ENCODE measurements at regions not wholly inside any gene's neighbourhood (a gene's known extent, or its start where the extent isn't known, plus 50 kb on each side); places are given as distances from the start of the nearest gene placed in this dataset.

GRCh38 chr2:62447411-62447810, 58.6 kb downstream of the TMEM17 start:
- DNase-seq (ENCODE audit: low read depth in 3 of 3): no peak

GRCh38 chr2:62446491-62446890, 59.5 kb downstream of the TMEM17 start:
- DNase-seq (ENCODE audit: low read depth in 3 of 3): no peak

- DNase-seq (ENCODE audit: low read depth in 3 of 3): no peak
Measured at GRCh38 chr2:62443886-62444285, 62.1 kb downstream of the TMEM17 start.

GRCh38 chr2:62443471-62443870, 62.5 kb downstream of the TMEM17 start:
- DNase-seq (ENCODE audit: low read depth in 3 of 3): no peak

GRCh38 chr2:62441824-62442223, 64.2 kb downstream of the TMEM17 start:
- DNase-seq (ENCODE audit: low read depth in 3 of 3): no peak

GRCh38 chr2:62441421-62441820, 64.6 kb downstream of the TMEM17 start:
- DNase-seq (ENCODE audit: low read depth in 3 of 3): no peak

GRCh38 chr2:62440281-62440946, 65.6 kb downstream of the TMEM17 start:
- no peak for DNase-seq (ENCODE audit: low read depth in 3 of 3)

GRCh38 chr2:62439425-62439824, 66.6 kb downstream of the TMEM17 start:
- DNase-seq (ENCODE audit: low read depth in 3 of 3): no peak

GRCh38 chr2:62437785-62438184, 68.2 kb downstream of the TMEM17 start:
- DNase-seq (ENCODE audit: low read depth in 3 of 3): no peak

GRCh38 chr2:62435720-62436119, 70.3 kb downstream of the TMEM17 start:
- DNase-seq (ENCODE audit: low read depth in 3 of 3): no peak

- DNase-seq (ENCODE audit: low read depth in 3 of 3): no peak
Measured at GRCh38 chr2:62432407-62432806, 73.6 kb downstream of the TMEM17 start.

- DNase-seq (ENCODE audit: low read depth in 3 of 3): no peak
Measured at GRCh38 chr2:62431512-62431911, 74.5 kb downstream of the TMEM17 start.

GRCh38 chr2:62430146-62430545, 75.8 kb downstream of the TMEM17 start:
- no peak for DNase-seq (ENCODE audit: low read depth in 3 of 3)

- no peak for DNase-seq (ENCODE audit: low read depth in 3 of 3)
Measured at GRCh38 chr2:62427146-62427545, 78.8 kb downstream of the TMEM17 start.

- DNase-seq (ENCODE audit: low read depth in 3 of 3): no peak
Measured at GRCh38 chr2:62426154-62426912, 79.7 kb downstream of the TMEM17 start.

- no peak for DNase-seq (ENCODE audit: low read depth in 3 of 3)
Measured at GRCh38 chr2:62425684-62426083, 80.3 kb downstream of the TMEM17 start.

GRCh38 chr2:62424899-62425298, 81.1 kb downstream of the TMEM17 start:
- DNase-seq (ENCODE audit: low read depth in 3 of 3): no peak

GRCh38 chr2:62423883-62424458, 82.0 kb downstream of the TMEM17 start:
- DNase-seq (ENCODE audit: low read depth in 3 of 3): no peak

GRCh38 chr2:62423235-62423634, 82.8 kb downstream of the TMEM17 start:
- no peak for DNase-seq (ENCODE audit: low read depth in 3 of 3)

GRCh38 chr2:62415518-62415917, 90.5 kb downstream of the TMEM17 start:
- DNase-seq (ENCODE audit: low read depth in 3 of 3): no peak

GRCh38 chr2:62415019-62415431, 91.0 kb downstream of the TMEM17 start:
- no peak for DNase-seq (ENCODE audit: low read depth in 3 of 3)

- no peak for DNase-seq (ENCODE audit: low read depth in 3 of 3)
Measured at GRCh38 chr2:62413116-62413663, 92.8 kb downstream of the TMEM17 start.

GRCh38 chr2:62412347-62412742, 93.7 kb downstream of the TMEM17 start:
- DNase-seq (ENCODE audit: low read depth in 3 of 3): no peak

Data from stimulated activated CD4-positive, alpha-beta T cell treated with anti-CD3 and anti-CD28 coated beads, TNF-alpha, amount 100 ng/mL, for 4 hours (primary cell).